IMR-90 (cell line): ENCODE measurements at regions not wholly inside any gene's neighbourhood (a gene's known extent, or its start where the extent isn't known, plus 50 kb on each side); places are given as distances from the start of the nearest gene placed in this dataset.

Source experiments
- ATAC-seq: fragments of 200-7000 bp; cut with Tn5 transposase; 2 replicates; pipeline ENCODE4 v1.9.1; 2020; ENCODE audit warnings: low read depth, mild to moderate bottlenecking, moderate library complexity
- BruUV-seq: library from RNA; stranded (reverse); fragments of 400-500 nt; replicated peaks from 2 replicates; lab custom pipeline; 2021; lab: Mats Ljungman, UMichigan
- CTCF ChIA-PET: fragments of 300-600 bp; formaldehyde crosslinking; extraction: SDS; loops from one replicate; lab custom pipeline; 2021; ENCODE audit warnings: antibody characterized with exemption; lab: Yijun Ruan, JAX
- POLR2A ChIA-PET: fragments of 300-600 bp; sonication (Branson Sonifier 250); formaldehyde crosslinking; loops from one replicate; lab custom pipeline; 2022; ENCODE audit warnings: antibody characterized with exemption; ENCODE audit not compliant: unreplicated experiment; lab: Charles Lee
- DNase-seq: peaks from one replicate; pipeline ENCODE4 v3.0.0; 2013
- H2AFZ ChIP-seq: replicated peaks from 2 replicates; pipeline ENCODE3; 2013; ENCODE audit warnings: low read length, mild to moderate bottlenecking; ENCODE audit not compliant: poor library complexity
- H2AK5ac ChIP-seq: 2 replicates; pipeline ENCODE4 v1.6.1; 2013; ENCODE audit warnings: low read depth, low read length, inconsistent platforms
- H2AK9ac ChIP-seq: replicated peaks from 2 replicates; pipeline ENCODE3; 2013; ENCODE audit warnings: mild to moderate bottlenecking, low read depth, low read length, moderate library complexity; ENCODE audit not compliant: poor library complexity
- H2BK120ac ChIP-seq: 2 replicates; pipeline ENCODE4 v1.6.1; 2013; ENCODE audit warnings: low read depth, low read length, inconsistent platforms
- H2BK15ac ChIP-seq: 3 replicates; pipeline ENCODE4 v1.6.1; 2013; ENCODE audit warnings: low read depth, low read length, inconsistent platforms
- H2BK20ac ChIP-seq: 2 replicates; pipeline ENCODE4 v1.6.1; 2013; ENCODE audit warnings: low read depth, mild to moderate bottlenecking, inconsistent platforms, low read length, moderate library complexity
- H2BK5ac ChIP-seq: 2 replicates; pipeline ENCODE4 v1.6.1; 2013; ENCODE audit warnings: mild to moderate bottlenecking, low read depth, low read length, inconsistent platforms; ENCODE audit not compliant: poor library complexity, severe bottlenecking
- H3K14ac ChIP-seq: replicated peaks from 2 replicates; pipeline ENCODE4 v1.6.1; 2013; ENCODE audit warnings: low read depth, low read length, inconsistent platforms
- H3K18ac ChIP-seq: 2 replicates; pipeline ENCODE4 v1.6.1; 2013; ENCODE audit warnings: low read depth, low read length, control low read depth
- H3K23ac ChIP-seq: 2 replicates; pipeline ENCODE4 v1.6.1; 2013; ENCODE audit warnings: low read depth, low read length, inconsistent platforms
- H3K27ac ChIP-seq: 2 replicates; pipeline ENCODE4 v1.5.1; 2013; ENCODE audit warnings: mild to moderate bottlenecking, control low read depth, low read length; ENCODE audit not compliant: insufficient read depth
- H3K27me3 ChIP-seq: 2 replicates; pipeline ENCODE4 v1.6.1; 2013; ENCODE audit warnings: low read length; ENCODE audit not compliant: control insufficient read depth, insufficient read depth
- H3K36me3 ChIP-seq: 2 replicates; pipeline ENCODE4 v1.6.1; 2013; ENCODE audit warnings: low read length, mixed read lengths; ENCODE audit not compliant: control insufficient read depth, insufficient read depth
- H3K4ac ChIP-seq: 2 replicates; pipeline ENCODE4 v1.6.1; 2013; ENCODE audit warnings: low read depth, low read length, inconsistent platforms
- H3K4me1 ChIP-seq: 2 replicates; pipeline ENCODE4 v1.6.1; 2013; ENCODE audit warnings: low read length, mixed read lengths; ENCODE audit not compliant: control insufficient read depth, insufficient read depth
- H3K4me2 ChIP-seq: 2 replicates; pipeline ENCODE4 v1.6.1; 2013; ENCODE audit warnings: low read depth, mild to moderate bottlenecking, control low read depth, low read length, moderate library complexity
- H3K4me3 ChIP-seq: 2 replicates; pipeline ENCODE4 v1.5.1; 2013; ENCODE audit warnings: low read depth, mild to moderate bottlenecking, control low read depth, low read length, moderate library complexity; ENCODE audit not compliant: insufficient read depth
- H3K56ac ChIP-seq: 2 replicates; pipeline ENCODE4 v1.6.1; 2013; ENCODE audit warnings: low read length, inconsistent platforms; ENCODE audit not compliant: insufficient read depth; ENCODE audit errors: extremely low read depth
- H3K79me1 ChIP-seq, 2 experiments: 2 replicates each; pipeline ENCODE4 v1.6.1; 2013; ENCODE audit warnings: low read length in 2 of 2, inconsistent platforms in 1 of 2, low read depth in 1 of 2
- H3K9ac ChIP-seq: 2 replicates; pipeline ENCODE4 v1.6.1; 2013; ENCODE audit warnings: low read depth, low read length, control low read depth
- H3K9me1 ChIP-seq: 2 replicates; pipeline ENCODE4 v1.6.1; 2013; ENCODE audit warnings: low read length, inconsistent platforms; ENCODE audit not compliant: insufficient read depth
- H3K9me3 ChIP-seq: 2 replicates; pipeline ENCODE4 v1.6.1; 2013; ENCODE audit warnings: low read length; ENCODE audit not compliant: control insufficient read depth, insufficient read depth
- H4K20me1 ChIP-seq: 2 replicates; pipeline ENCODE4 v1.6.1; 2013; ENCODE audit warnings: low read length, inconsistent platforms; ENCODE audit not compliant: insufficient read depth
- H4K5ac ChIP-seq: 2 replicates; pipeline ENCODE4 v1.6.1; 2013; ENCODE audit warnings: mild to moderate bottlenecking, low read depth, low read length, control low read depth
- H4K8ac ChIP-seq, 2 experiments: 2 replicates each; pipeline ENCODE4 v1.6.1; 2013; ENCODE audit warnings: low read depth in 2 of 2, low read length in 2 of 2, control low read depth in 1 of 2, inconsistent platforms in 1 of 2
- H4K91ac ChIP-seq: 2 replicates; pipeline ENCODE4 v1.6.1; 2013; ENCODE audit warnings: low read depth, low read length, inconsistent platforms; ENCODE audit not compliant: insufficient read depth
- BHLHE40 ChIP-seq: fragments of 150-350 bp; IDR thresholded peaks from 2 replicates; pipeline ENCODE4 v1.6.1; 2016; ENCODE audit warnings: mild to moderate bottlenecking, low read depth, low read length
- CEBPB ChIP-seq: IDR thresholded peaks from 2 replicates; pipeline ENCODE4 v1.6.1; 2012; ENCODE audit warnings: low read depth, low read length, improper control_type of control experiment
- CHD1 ChIP-seq: IDR thresholded peaks from 2 replicates; pipeline ENCODE4 v1.6.1; 2012; ENCODE audit warnings: low read depth, low read length, improper control_type of control experiment
- ELK1 ChIP-seq: fragments of 150-350 bp; IDR thresholded peaks from 2 replicates; pipeline ENCODE4 v1.6.1; 2016; ENCODE audit warnings: low read depth, mild to moderate bottlenecking, low read length, moderate library complexity, borderline replicate concordance
- FOS ChIP-seq: fragments of 150-350 bp; IDR thresholded peaks from 2 replicates; pipeline ENCODE4 v1.6.1; 2016; ENCODE audit warnings: low read depth, low read length
- MAFK ChIP-seq: IDR thresholded peaks from 2 replicates; pipeline ENCODE4 v1.6.1; 2012; ENCODE audit warnings: low read depth, low read length, improper control_type of control experiment
- MAZ ChIP-seq: IDR thresholded peaks from 2 replicates; pipeline ENCODE4 v1.6.1; 2012; ENCODE audit warnings: low read depth, mild to moderate bottlenecking, low read length, improper control_type of control experiment, moderate library complexity, borderline replicate concordance
- MXI1 ChIP-seq: IDR thresholded peaks from 2 replicates; pipeline ENCODE4 v1.6.1; 2012; ENCODE audit warnings: low read depth, mild to moderate bottlenecking, low read length, moderate library complexity, borderline replicate concordance
- NFE2L2 ChIP-seq: fragments of 150-350 bp; IDR thresholded peaks from 2 replicates; pipeline ENCODE4 v1.6.1; 2016; ENCODE audit warnings: low read depth, mild to moderate bottlenecking, low read length
- POLR2A ChIP-seq: IDR thresholded peaks from 2 replicates; pipeline ENCODE4 v1.6.1; 2012; ENCODE audit warnings: mild to moderate bottlenecking, low read depth, low read length
- RAD21 ChIP-seq: IDR thresholded peaks from 2 replicates; pipeline ENCODE4 v1.6.1; 2012; ENCODE audit warnings: low read length, improper control_type of control experiment
- RCOR1 ChIP-seq: IDR thresholded peaks from 2 replicates; pipeline ENCODE4 v1.6.1; 2012; ENCODE audit warnings: mild to moderate bottlenecking, low read length, improper control_type of control experiment; ENCODE audit not compliant: insufficient replicate concordance
- RFX5 ChIP-seq: IDR thresholded peaks from 2 replicates; pipeline ENCODE4 v1.8.0; 2012; ENCODE audit warnings: low read depth, mild to moderate bottlenecking, low read length, moderate library complexity
- SMC3 ChIP-seq: fragments of 150-350 bp; IDR thresholded peaks from 2 replicates; pipeline ENCODE4 v1.6.1; 2016; ENCODE audit warnings: low read depth, mild to moderate bottlenecking, antibody characterized with exemption, low read length, moderate library complexity
- WGBS, 2 experiments: methylation state at CpG; one replicate each; pipeline versions ENCODE4 v1.1.5 to v1.1.7; 2013; ENCODE audit warnings: missing lambda C conversion rate in 2 of 2; ENCODE audit not compliant: insufficient read length in 1 of 2; ENCODE audit errors: extremely low coverage in 2 of 2; 5-methylcytosine and 5-hydroxymethylcytosine counted together
- dilution Hi-C: fragments of 300-500 bp; cut with HindIII; formaldehyde crosslinking; loops from one replicate; pipeline ENCODE4 v1.14.3; 2018; ENCODE audit warnings: low sequenced_read_pairs; ENCODE audit not compliant: unreplicated experiment
- in situ Hi-C: fragments of 300-500 bp; cut with MboI; formaldehyde crosslinking; loops from 3 replicates; pipeline ENCODE4 v1.14.3; 2019; ENCODE audit warnings: low sequenced_read_pairs, inconsistent platforms, mixed read lengths
- intact Hi-C: fragments of 100-400 bp; cut with micrococcal nuclease; formaldehyde crosslinking; loops from 2 replicates; pipeline ENCODE4 v1.10.0; 2022
- TF ChIP-seq, protein P1 (sequence below): conservative IDR thresholded peaks from 2 replicates; pipeline ENCODE4 v1.5.1; 2012; ENCODE audit warnings: mild to moderate bottlenecking, low read depth, low read length, improper control_type of control experiment
- TF ChIP-seq, protein P2 (sequence below): fragments of 150-350 bp; IDR thresholded peaks from 2 replicates; pipeline ENCODE4 v1.6.1; 2017; ENCODE audit warnings: mild to moderate bottlenecking, antibody characterized with exemption, low read length, low read depth

- no CpG with 5 or more reads among the region's 8 CpGs for WGBS, 2 experiments
- no peak overlapping the region for H2BK15ac ChIP-seq
- H3K79me1 ChIP-seq: no peaks in the 10 kb centered on the region
- no peak overlapping the region for H4K91ac ChIP-seq
- H3K27me3 ChIP-seq: no peaks in the 10 kb centered on the region
- H3K14ac ChIP-seq: no peak overlapping the region
- no peak overlapping the region for H3K4me3 ChIP-seq
- H2AK9ac ChIP-seq: no peak overlapping the region
- H3K23ac ChIP-seq: no peak overlapping the region
- no peak overlapping the region for H3K27ac ChIP-seq
- H3K18ac ChIP-seq: no peak overlapping the region
- intact Hi-C loops (loop anchor here (5.0 kb wide), 1 partner anchor 948 kb away; the partner anchor contains the start of gene TBX3), in situ Hi-C loops (loop anchor here (10.0 kb wide), 1 partner anchor 965 kb away; no protein-coding TSS in a partner anchor), dilution Hi-C loops (no loop called here)
- no peak overlapping the region for H2BK5ac ChIP-seq
- no peak overlapping the region for H3K4me2 ChIP-seq
- no peak for TF ChIP-seq SMC3
- no peak for TF ChIP-seq POLR2A
- TF ChIP-seq NFE2L2: no peak
- no peak for TF ChIP-seq RAD21
- TF ChIP-seq RFX5: no peak
- no peak for TF ChIP-seq BHLHE40
- TF ChIP-seq MAFK: no peak
- no peak for TF ChIP-seq FOS
- no peak for TF ChIP-seq CHD1
- TF ChIP-seq, protein P1, sequence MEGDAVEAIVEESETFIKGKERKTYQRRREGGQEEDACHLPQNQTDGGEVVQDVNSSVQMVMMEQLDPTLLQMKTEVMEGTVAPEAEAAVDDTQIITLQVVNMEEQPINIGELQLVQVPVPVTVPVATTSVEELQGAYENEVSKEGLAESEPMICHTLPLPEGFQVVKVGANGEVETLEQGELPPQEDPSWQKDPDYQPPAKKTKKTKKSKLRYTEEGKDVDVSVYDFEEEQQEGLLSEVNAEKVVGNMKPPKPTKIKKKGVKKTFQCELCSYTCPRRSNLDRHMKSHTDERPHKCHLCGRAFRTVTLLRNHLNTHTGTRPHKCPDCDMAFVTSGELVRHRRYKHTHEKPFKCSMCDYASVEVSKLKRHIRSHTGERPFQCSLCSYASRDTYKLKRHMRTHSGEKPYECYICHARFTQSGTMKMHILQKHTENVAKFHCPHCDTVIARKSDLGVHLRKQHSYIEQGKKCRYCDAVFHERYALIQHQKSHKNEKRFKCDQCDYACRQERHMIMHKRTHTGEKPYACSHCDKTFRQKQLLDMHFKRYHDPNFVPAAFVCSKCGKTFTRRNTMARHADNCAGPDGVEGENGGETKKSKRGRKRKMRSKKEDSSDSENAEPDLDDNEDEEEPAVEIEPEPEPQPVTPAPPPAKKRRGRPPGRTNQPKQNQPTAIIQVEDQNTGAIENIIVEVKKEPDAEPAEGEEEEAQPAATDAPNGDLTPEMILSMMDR: no peak
- no peak for TF ChIP-seq RCOR1
- no peak for TF ChIP-seq MXI1
- no peak for TF ChIP-seq ELK1
- no peak for TF ChIP-seq CEBPB
- TF ChIP-seq MAZ: no peak
- TF ChIP-seq, protein P2, sequence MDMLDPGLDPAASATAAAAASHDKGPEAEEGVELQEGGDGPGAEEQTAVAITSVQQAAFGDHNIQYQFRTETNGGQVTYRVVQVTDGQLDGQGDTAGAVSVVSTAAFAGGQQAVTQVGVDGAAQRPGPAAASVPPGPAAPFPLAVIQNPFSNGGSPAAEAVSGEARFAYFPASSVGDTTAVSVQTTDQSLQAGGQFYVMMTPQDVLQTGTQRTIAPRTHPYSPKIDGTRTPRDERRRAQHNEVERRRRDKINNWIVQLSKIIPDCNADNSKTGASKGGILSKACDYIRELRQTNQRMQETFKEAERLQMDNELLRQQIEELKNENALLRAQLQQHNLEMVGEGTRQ: no peak
- POLR2A ChIA-PET: interaction anchor here (0.7 kb wide), 1 partner anchor 135 kb away, joined by 3 read pairs; no protein-coding TSS in a partner anchor
- H4K5ac ChIP-seq: no peak overlapping the region
- no peak overlapping the region for H2BK20ac ChIP-seq
- no peaks in the 10 kb centered on the region; the same call in 1 of the 2 replicates for H3K9me3 ChIP-seq
- H4K20me1 ChIP-seq: no peaks in the 10 kb centered on the region
- no peaks in the 10 kb centered on the region for H3K4me1 ChIP-seq
- no peaks in the 10 kb centered on the region for H3K9me1 ChIP-seq
- DNase-seq: no peak
- no peak overlapping the region for H2AFZ ChIP-seq
- H3K36me3 ChIP-seq: no peaks in the 10 kb centered on the region
- no peak for ATAC-seq
- H2BK120ac ChIP-seq: no peak overlapping the region
- no peak overlapping the region for H4K8ac ChIP-seq
- no peak overlapping the region for H3K4ac ChIP-seq
- no peak overlapping the region for H2AK5ac ChIP-seq
- CTCF ChIA-PET: no interaction called here
- no peak overlapping the region for H3K56ac ChIP-seq
- H3K9ac ChIP-seq: no peak overlapping the region
- BruUV-seq: no TSS peak
Measured at GRCh38 chr12:115630136-115630535, 647.4 kb downstream of the MED13L start.
